HG03571 (cell line): ENCODE measurements at regions not wholly inside any gene's neighbourhood (a gene's known extent, or its start where the extent isn't known, plus 50 kb on each side); places are given as distances from the start of the nearest gene placed in this dataset.

ENCODE experiments used
- ATAC-seq: cut with Tn5 transposase; IDR thresholded peaks from one replicate; pipeline ENCODE4 v1.9.1; 2021; ENCODE audit not compliant: unreplicated experiment

GRCh38 chr15:61299075-61299763 lies 70.1 kb upstream of the RORA start:
- ATAC-seq: no peak

- no peak for ATAC-seq
Measured at GRCh38 chr15:61295239-61295638, 66.1 kb upstream of the RORA start.

GRCh38 chr15:61282661-61283060 lies 53.6 kb upstream of the RORA start:
- no peak for ATAC-seq

- no peak for ATAC-seq
Measured at GRCh38 chr15:61281328-61281727, 52.2 kb upstream of the RORA start.
